ENCODE measurements at regions not wholly inside any gene's neighbourhood (a gene's known extent, or its start where the extent isn't known, plus 50 kb on each side); places are given as distances from the start of the nearest gene placed in this dataset.
"Not testable (repeated sequence)": the region's sequence is repeated elsewhere in the genome, so short reads cannot be mapped to it uniquely, and the experiment has no call there.

- DNase-seq, result no peak
These were observed 99.7 kb upstream of the EXOC2 start for GRCh38 chr6:792662-793061.

GRCh38 chr6:788058-788457 is 95.1 kb upstream of the EXOC2 start:
- DNase-seq, result no peak

- no peak for DNase-seq
These were observed 94.2 kb upstream of the EXOC2 start for GRCh38 chr6:786946-787763.

GRCh38 chr6:783966-784735 is 91.2 kb upstream of the EXOC2 start:
- DNase-seq, result no peak

- no peak for DNase-seq
These were observed 89.2 kb upstream of the EXOC2 start for GRCh38 chr6:782141-782540.

- no peak for DNase-seq
These were observed 88.5 kb upstream of the EXOC2 start for GRCh38 chr6:781350-781961.

- no peak for DNase-seq
These were observed 87.8 kb upstream of the EXOC2 start for GRCh38 chr6:780706-781105.

- no peak for DNase-seq
These were observed 84.0 kb upstream of the EXOC2 start for GRCh38 chr6:776951-777350.

GRCh38 chr6:776528-776931 is 83.6 kb upstream of the EXOC2 start:
- no peak for DNase-seq

GRCh38 chr6:775863-776262 is 82.9 kb upstream of the EXOC2 start:
- DNase-seq, result no peak

GRCh38 chr6:771683-772082 is 78.7 kb upstream of the EXOC2 start:
- DNase-seq, result not testable (repeated sequence)

- DNase-seq, result no peak
These were observed 75.0 kb upstream of the EXOC2 start for GRCh38 chr6:767755-768512.

GRCh38 chr6:766625-767024 is 73.7 kb upstream of the EXOC2 start:
- no peak for DNase-seq

- DNase-seq, result no peak
These were observed 69.1 kb upstream of the EXOC2 start for GRCh38 chr6:761997-762396.

- no peak for DNase-seq
These were observed 68.3 kb upstream of the EXOC2 start for GRCh38 chr6:760982-761955.

- DNase-seq, result no peak
These were observed 66.8 kb upstream of the EXOC2 start for GRCh38 chr6:759729-760128.

GRCh38 chr6:756224-756623 is 63.3 kb upstream of the EXOC2 start:
- DNase-seq, result no peak

GRCh38 chr6:754202-754601 is 61.3 kb upstream of the EXOC2 start:
- DNase-seq, result no peak

GRCh38 chr6:753486-753885 is 60.5 kb upstream of the EXOC2 start:
- no peak for DNase-seq

GRCh38 chr6:752438-752837 is 59.5 kb upstream of the EXOC2 start:
- DNase-seq, result no peak

GRCh38 chr6:751765-752164 is 58.8 kb upstream of the EXOC2 start:
- DNase-seq, result no peak

- DNase-seq, result no peak
These were observed 55.0 kb upstream of the EXOC2 start for GRCh38 chr6:747921-748320.
